ENCODE measurements at regions not wholly inside any gene's neighbourhood (a gene's known extent, or its start where the extent isn't known, plus 50 kb on each side); places are given as distances from the start of the nearest gene placed in this dataset.

DNA sequence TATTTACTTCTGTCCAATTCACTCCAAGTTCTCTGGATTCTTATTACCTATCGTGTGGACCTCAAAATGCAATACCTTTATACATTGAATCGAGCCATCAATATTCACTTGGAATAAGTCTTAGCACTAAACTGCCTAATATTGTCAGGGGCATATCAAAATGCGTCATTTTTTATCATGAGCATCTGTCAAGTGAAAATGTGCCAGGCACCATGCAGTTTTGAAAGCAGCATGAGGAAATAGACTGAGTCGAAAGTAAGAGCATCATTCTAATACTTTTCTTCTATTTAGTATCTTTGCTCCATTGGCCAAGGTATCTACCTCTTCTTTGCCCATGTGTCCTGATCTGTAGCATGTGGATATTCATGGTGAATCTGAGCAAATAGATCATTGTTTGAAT lies 1193.4 kb downstream of the CDH11 start:
- TF ChIP-seq, protein P1, sequence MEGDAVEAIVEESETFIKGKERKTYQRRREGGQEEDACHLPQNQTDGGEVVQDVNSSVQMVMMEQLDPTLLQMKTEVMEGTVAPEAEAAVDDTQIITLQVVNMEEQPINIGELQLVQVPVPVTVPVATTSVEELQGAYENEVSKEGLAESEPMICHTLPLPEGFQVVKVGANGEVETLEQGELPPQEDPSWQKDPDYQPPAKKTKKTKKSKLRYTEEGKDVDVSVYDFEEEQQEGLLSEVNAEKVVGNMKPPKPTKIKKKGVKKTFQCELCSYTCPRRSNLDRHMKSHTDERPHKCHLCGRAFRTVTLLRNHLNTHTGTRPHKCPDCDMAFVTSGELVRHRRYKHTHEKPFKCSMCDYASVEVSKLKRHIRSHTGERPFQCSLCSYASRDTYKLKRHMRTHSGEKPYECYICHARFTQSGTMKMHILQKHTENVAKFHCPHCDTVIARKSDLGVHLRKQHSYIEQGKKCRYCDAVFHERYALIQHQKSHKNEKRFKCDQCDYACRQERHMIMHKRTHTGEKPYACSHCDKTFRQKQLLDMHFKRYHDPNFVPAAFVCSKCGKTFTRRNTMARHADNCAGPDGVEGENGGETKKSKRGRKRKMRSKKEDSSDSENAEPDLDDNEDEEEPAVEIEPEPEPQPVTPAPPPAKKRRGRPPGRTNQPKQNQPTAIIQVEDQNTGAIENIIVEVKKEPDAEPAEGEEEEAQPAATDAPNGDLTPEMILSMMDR (IDR thresholded peaks at IDR 0.05) = no peak
- no peak for DNase-seq
- H3K9me3 ChIP-seq = no peaks in the 10 kb centered on the region
- no peak overlapping the region for H3K4me3 ChIP-seq
- no peaks in the 10 kb centered on the region for H3K4me1 ChIP-seq
- intact Hi-C loops (cut with DNase I; ENCODE audit: low total_unique reads) = no loop called here
- H3K27ac ChIP-seq = no peak overlapping the region
- no peaks in the 10 kb centered on the region for H3K36me3 ChIP-seq
- H3K27me3 ChIP-seq = no peaks in the 10 kb centered on the region

DNA sequence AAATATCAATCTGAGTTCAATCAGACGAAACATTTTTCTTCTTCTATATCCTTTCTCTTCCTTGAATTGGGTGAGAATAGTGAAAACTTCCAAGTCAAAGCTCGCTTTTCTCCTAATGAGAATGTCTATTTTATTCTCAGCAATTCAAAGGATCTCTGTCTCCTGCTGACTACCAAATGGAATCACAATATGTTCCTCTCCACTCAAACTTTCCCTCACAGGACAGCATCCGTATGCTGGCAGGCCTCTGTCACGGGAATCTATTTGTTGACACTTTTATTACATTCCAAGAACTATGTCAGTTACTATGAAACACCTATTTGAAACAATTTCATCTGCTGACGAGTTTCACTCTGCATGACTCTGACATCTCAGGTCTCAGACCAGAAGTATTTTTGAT lies 1196.6 kb downstream of the CDH11 start:
- TF ChIP-seq, protein P1 (IDR thresholded peaks at IDR 0.05) = no peak
- H3K9me3 ChIP-seq = no peaks in the 10 kb centered on the region
- no peaks in the 10 kb centered on the region for H3K36me3 ChIP-seq
- H3K4me3 ChIP-seq = no peak overlapping the region
- intact Hi-C loops (cut with DNase I; ENCODE audit: low total_unique reads) = no loop called here
- no peak overlapping the region for H3K27ac ChIP-seq
- H3K27me3 ChIP-seq = no peaks in the 10 kb centered on the region
- no peak for DNase-seq
- H3K4me1 ChIP-seq = no peaks in the 10 kb centered on the region

DNA sequence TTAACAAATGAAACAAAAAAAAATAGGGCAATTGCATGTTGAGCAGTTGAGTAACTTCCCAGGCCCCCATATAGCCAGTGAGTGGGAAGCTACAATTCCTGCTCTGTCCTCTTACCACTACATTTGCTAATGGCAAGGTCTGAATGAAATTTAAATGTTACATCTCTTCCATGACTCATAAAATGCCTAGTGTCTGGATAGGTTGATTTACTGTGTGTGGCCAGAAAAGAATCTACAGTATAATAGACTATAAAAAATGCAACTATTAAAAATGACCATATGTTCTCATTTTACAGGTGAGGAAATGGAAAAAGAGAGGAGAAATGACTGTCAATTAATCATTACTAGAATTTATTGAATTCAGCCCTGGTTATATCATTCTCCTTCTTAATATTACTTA lies 1199.3 kb downstream of the CDH11 start:
- TF ChIP-seq, protein P1 (IDR thresholded peaks at IDR 0.05) = no peak
- H3K4me1 ChIP-seq = no peaks in the 10 kb centered on the region
- no peaks in the 10 kb centered on the region for H3K36me3 ChIP-seq
- no peak overlapping the region for H3K27ac ChIP-seq
- no peaks in the 10 kb centered on the region for H3K9me3 ChIP-seq
- intact Hi-C loops (cut with DNase I; ENCODE audit: low total_unique reads) = no loop called here
- no peaks in the 10 kb centered on the region for H3K27me3 ChIP-seq
- no peak overlapping the region for H3K4me3 ChIP-seq
- DNase-seq = no peak

DNA sequence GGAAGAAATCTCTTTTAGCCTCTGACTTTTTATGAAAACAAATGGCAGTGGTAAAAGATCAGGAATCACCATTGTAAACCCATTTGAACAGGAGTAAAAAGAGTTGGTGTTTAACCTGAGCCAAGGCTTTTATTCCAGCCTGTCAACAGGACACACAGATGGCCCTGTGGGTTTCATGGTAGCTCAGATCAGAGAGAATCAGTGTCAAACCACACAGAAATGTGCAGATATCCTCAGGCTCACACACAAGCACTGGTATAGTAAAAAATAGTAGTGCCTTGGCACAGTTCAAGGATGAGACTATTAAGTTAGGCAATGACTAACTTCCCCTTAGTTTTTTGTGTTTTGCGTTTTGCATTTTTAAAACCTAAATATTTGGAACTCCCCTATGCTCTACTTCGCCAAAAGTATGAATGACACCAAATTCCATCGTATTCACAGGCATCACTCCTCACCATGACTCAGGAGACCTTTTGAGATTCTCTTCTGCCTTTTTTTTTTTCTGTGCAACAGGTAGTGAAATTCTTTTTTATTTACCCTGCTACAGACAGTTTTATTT lies 1200.0 kb downstream of the CDH11 start:
- Histone ChIP-seq H3K9me3 (no peaks in the 10 kb centered on the region), H3K4me1 (no peaks in the 10 kb centered on the region), H3K36me3 (no peaks in the 10 kb centered on the region), H3K27me3 (no peaks in the 10 kb centered on the region), H3K27ac (no peak overlapping the region), H3K4me3 (no peak overlapping the region)
- TF ChIP-seq, protein P1 (IDR thresholded peaks at IDR 0.05) = no peak
- DNase-seq = no peak
- intact Hi-C loops (cut with DNase I; ENCODE audit: low total_unique reads) = no loop called here

DNA sequence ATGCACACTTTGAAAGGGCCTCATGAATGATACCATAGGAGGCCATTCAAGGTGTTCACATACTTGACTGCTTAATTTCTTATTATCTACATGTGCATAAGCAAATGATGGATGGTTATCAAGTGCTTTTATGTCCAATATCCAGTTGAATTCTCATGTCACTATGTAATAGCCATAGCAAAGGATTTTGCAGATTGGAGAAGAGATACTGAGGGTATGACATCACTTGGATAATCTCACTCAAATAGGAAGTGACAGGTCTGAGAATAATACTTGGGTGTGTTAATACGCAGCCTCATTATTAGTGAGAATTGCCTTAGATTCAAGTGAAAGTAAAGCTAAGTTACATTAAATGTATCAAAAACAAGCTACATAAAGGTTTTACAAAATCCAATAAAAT lies 1208.6 kb downstream of the CDH11 start:
- intact Hi-C loops (cut with DNase I; ENCODE audit: low total_unique reads) = no loop called here

More for the DNA sequence above, 1208.6 kb downstream of the CDH11 start:
- Histone ChIP-seq H3K36me3 (no peaks in the 10 kb centered on the region), H3K27me3 (no peaks in the 10 kb centered on the region), H3K9me3 (no peaks in the 10 kb centered on the region), H3K4me3 (no peak overlapping the region), H3K4me1 (no peaks in the 10 kb centered on the region), H3K27ac (no peak overlapping the region)
- TF ChIP-seq, protein P1 (IDR thresholded peaks at IDR 0.05) = no peak
- DNase-seq = no peak

Measured in tibial artery (tissue), 4 donors.